ENCODE measurements at regions not wholly inside any gene's neighbourhood (a gene's known extent, or its start where the extent isn't known, plus 50 kb on each side); places are given as distances from the start of the nearest gene placed in this dataset.

DNA sequence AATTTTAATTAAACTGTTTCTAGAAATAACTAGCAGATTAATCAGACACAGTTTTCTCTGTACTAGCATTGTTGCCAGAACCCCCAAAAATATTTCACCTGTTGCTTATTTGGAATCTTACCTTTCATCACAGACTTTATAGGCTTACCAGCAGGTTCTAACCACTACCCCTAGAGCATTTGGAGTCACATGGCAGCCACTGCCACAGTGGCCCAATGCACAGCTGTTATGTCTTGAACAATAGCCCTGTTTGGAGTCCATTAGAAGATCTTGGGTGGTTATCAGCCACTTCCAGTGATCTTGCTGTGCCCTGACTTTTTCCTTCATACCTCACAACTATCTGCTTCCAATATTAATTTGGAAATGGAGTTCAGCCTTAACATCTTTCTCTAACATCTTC lies 186.2 kb upstream of the TANK start:
- no peak for DNase-seq

GRCh38 chr2:160974803-160975202 lies 185.4 kb upstream of the TANK start:
- no peak for DNase-seq

GRCh38 chr2:160976797-160977196 lies 183.4 kb upstream of the TANK start:
- no peak for DNase-seq

- no peak for DNase-seq
Measured at GRCh38 chr2:160977376-160977775, 182.9 kb upstream of the TANK start.

GRCh38 chr2:160977854-160978253 lies 182.4 kb upstream of the TANK start:
- no peak for DNase-seq

- DNase-seq: no peak
Measured at GRCh38 chr2:160984426-160985077, 175.7 kb upstream of the TANK start.

DNA sequence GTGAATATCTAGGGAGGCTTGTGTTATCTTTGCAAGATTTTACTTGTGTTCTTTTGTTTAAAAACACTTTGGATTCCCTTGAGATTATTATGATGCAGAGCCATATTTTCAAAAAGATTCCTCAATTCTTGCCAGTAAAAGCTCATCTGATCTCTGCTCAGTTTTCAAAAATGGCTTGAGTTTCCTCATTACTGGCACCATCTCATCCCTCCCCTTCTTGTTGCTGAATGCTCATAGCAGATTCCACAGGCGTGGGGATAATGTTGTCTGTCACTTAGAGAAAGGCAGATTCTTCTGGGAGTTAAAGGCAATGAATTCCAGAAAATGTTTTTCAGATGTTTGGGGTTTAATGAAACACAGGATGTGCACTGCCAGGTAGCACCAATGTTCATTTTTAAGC lies 170.4 kb upstream of the TANK start:
- DNase-seq: no peak

- DNase-seq: no peak
Measured at GRCh38 chr2:160993654-160994061, 166.6 kb upstream of the TANK start.

- peak; percentile 80 for DNase-seq
Measured at GRCh38 chr2:160994141-160995002, 165.9 kb upstream of the TANK start.

- DNase-seq: no peak
Measured at GRCh38 chr2:160996584-160996983, 163.6 kb upstream of the TANK start.

- DNase-seq: no peak
Measured at GRCh38 chr2:161004379-161004778, 155.8 kb upstream of the TANK start.

- no peak for DNase-seq
Measured at GRCh38 chr2:161005170-161005569, 155.1 kb upstream of the TANK start.

- no peak for DNase-seq
Measured at GRCh38 chr2:161008311-161008710, 151.9 kb upstream of the TANK start.

- no peak for DNase-seq
Measured at GRCh38 chr2:161010503-161011015, 149.7 kb upstream of the TANK start.

GRCh38 chr2:161017780-161018470 lies 142.3 kb upstream of the TANK start:
- DNase-seq: no peak

DNA sequence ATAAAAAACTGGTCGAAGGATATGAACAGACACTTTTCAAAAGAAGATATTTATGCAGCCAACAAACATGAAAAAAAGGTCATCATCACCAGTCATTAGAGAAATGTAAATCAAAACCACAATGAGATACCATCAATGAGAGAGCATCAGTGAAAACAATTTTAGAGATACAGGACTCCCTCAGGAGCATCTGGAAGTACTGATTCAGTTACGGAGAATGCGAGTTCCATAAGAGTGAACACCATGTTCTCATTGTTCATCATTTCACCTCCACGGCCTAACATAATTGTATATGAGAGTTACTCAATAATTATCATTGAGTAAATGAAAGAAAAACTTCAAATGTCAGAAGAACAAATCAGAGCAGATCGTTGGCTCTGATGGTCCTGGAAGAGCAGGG lies 140.9 kb upstream of the TANK start:
- DNase-seq: no peak

DNA sequence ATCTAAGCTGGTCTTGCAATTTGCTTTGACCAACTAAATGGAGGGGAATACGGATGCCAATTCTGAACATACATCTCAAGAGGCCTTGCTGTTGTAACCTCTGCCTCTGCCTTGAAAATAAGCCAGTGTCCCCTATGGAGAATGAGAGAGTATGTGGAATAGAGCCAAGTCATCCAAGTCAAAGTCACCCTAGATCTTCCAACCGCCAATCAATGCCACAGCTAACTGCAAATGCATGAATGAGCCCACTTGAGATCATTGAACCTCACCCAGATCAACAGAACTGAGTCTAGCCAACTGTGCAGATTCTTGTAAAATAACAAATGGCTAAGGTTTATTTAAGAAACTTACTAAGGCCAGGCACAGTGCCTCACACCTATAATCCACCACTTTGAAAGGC lies 139.8 kb upstream of the TANK start:
- DNase-seq: no peak

DNA sequence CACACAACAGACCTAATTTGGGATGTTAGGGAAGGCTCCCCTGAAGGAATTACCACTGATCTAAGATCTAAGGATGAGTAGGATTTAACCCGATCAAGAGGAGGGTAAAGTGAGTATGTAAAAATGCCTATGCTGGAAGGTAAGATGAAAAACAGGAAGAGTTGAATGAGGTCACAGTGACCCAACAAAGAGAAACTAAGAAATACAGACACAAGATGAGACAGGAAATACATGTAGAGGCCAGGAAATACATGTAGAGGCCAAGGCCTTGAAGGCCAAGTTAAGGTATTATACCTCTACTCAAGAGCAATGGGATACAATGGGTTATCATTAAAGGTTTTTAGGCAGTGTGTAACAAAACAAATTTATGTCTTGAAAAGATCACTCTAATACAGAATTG lies 131.6 kb upstream of the TANK start:
- no peak for DNase-seq

DNA sequence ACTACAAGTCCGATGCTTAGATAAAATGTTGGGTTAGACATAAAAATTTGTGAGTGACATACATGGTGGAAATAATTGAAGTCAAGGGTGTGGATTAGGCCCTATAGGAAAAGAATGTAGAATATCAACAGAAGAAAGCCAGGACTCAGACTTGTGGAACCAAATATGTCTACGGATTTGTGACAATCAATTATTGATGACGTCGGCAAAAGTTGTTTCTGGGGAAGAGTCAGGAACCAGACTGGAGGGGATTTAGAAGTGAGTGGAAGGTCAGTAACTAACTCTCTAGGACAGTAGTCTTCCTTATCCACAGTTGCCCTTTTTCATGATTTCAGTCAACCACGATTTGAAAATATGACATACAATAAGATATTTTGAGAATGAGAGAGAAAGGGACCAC lies 130.9 kb upstream of the TANK start:
- DNase-seq: no peak

GRCh38 chr2:161030260-161031063 lies 129.8 kb upstream of the TANK start:
- no peak for DNase-seq

DNA sequence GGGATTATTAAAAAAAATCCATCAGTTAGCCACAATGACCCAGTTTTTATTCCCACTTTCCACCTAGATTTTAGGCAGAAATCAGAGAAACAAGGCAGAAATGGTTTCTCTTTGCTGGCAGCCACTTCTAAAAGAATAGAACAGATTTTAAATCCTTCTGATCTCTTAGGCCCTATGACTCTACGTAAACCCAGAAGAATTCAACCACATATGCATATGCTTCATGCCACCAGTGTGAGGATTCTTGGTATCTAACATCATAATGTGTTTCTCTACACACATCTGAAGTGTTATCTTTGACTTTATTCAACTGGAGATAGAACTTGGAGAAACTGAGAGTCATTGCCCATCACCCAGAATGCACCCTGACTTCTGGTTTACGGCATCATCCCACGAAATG lies 128.7 kb upstream of the TANK start:
- no peak for DNase-seq

DNA sequence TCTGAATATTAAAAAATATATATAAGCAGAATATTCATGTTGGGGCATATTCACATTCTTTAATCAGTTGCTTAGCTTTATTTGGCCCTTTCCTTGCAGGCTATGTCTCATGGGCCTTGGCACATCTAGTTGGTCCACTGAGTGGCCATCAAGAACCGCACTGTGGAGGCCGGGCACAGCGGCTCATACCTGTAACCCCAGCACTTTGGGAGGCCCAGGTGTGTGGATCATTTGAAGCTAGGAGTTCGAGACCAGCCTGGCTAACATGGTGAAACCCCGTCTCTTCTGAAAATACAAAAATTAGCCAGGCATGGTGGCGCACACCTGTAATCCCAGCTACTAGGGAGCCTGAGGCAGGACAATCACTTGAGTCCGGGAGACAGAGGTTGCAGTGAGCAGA lies 127.6 kb upstream of the TANK start:
- no peak for DNase-seq
